NB4 (cell line): ENCODE measurements at regions not wholly inside any gene's neighbourhood (a gene's known extent, or its start where the extent isn't known, plus 50 kb on each side); places are given as distances from the start of the nearest gene placed in this dataset.

ENCODE experiments used
- MYC ChIP-seq: IDR thresholded peaks from 2 replicates; pipeline ENCODE4 v1.6.1; 2011; ENCODE audit warnings: low read depth, low read length
- POLR2A ChIP-seq: IDR thresholded peaks from 2 replicates; pipeline ENCODE4 v1.6.1; 2011; ENCODE audit warnings: mild to moderate bottlenecking; ENCODE audit not compliant: insufficient read length; ENCODE audit errors: extremely low read depth
- TF ChIP-seq, protein P1 (sequence below): IDR thresholded peaks from one replicate; pipeline ENCODE4 v1.5.1; 2012; ENCODE audit warnings: low read depth, low read length

DNA sequence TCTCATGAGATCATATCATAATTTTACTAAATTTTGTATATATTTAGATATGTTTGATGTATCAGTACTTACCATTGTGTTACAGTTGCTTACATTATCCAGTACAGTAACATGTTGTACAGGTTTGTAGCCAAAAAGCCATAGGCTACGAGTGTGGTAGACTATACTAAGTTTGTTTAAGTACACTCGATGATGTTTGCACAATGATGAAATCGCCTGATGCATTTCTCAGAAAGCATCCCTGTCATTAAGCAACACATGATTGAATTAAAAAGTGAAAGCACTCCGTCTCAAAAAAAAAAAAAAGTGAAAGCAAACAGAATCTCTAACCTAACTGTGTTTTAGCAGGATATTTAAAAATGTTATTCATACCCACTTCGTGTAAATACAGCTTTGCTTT lies 104.9 kb upstream of the TFAP2D start:
- no peak for TF ChIP-seq POLR2A
- TF ChIP-seq, protein P1, sequence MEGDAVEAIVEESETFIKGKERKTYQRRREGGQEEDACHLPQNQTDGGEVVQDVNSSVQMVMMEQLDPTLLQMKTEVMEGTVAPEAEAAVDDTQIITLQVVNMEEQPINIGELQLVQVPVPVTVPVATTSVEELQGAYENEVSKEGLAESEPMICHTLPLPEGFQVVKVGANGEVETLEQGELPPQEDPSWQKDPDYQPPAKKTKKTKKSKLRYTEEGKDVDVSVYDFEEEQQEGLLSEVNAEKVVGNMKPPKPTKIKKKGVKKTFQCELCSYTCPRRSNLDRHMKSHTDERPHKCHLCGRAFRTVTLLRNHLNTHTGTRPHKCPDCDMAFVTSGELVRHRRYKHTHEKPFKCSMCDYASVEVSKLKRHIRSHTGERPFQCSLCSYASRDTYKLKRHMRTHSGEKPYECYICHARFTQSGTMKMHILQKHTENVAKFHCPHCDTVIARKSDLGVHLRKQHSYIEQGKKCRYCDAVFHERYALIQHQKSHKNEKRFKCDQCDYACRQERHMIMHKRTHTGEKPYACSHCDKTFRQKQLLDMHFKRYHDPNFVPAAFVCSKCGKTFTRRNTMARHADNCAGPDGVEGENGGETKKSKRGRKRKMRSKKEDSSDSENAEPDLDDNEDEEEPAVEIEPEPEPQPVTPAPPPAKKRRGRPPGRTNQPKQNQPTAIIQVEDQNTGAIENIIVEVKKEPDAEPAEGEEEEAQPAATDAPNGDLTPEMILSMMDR, result no peak
- TF ChIP-seq MYC, result no peak
